Liver (tissue), 7 donors: ENCODE measurements at regions not wholly inside any gene's neighbourhood (a gene's known extent, or its start where the extent isn't known, plus 50 kb on each side); places are given as distances from the start of the nearest gene placed in this dataset.

Experiments
- DNase-seq: peaks from one replicate; pipeline ENCODE4 v3.0.0-alpha.2; 2017; ENCODE audit warnings: low spot score
- H3K27ac ChIP-seq, 2 donors: one replicate each; pipeline ENCODE4 v1.7.0; 2013; ENCODE audit warnings: inconsistent platforms in 2 of 2, low read length in 2 of 2, control low read depth in 1 of 2, low read depth in 1 of 2, mild to moderate bottlenecking in 1 of 2
- H3K27me3 ChIP-seq, 4 donors: one replicate each; pipeline versions ENCODE4 v1.6.1 to v1.7.0; 2013; ENCODE audit warnings: low read length in 3 of 4, inconsistent platforms in 1 of 4, mild to moderate bottlenecking in 1 of 4, moderate library complexity in 1 of 4; ENCODE audit not compliant: control insufficient read depth in 4 of 4, insufficient read depth in 4 of 4
- H3K36me3 ChIP-seq, 4 donors: one replicate each; pipeline versions ENCODE4 v1.6.1 to v1.7.0; 2013; ENCODE audit warnings: low read length in 3 of 4, mild to moderate bottlenecking in 3 of 4, low read depth in 1 of 4, moderate library complexity in 1 of 4; ENCODE audit not compliant: control insufficient read depth in 4 of 4, insufficient read depth in 3 of 4
- H3K4me1 ChIP-seq, 4 donors: one replicate each; pipeline versions ENCODE4 v1.6.1 to v1.7.0; 2013; ENCODE audit warnings: low read length in 3 of 4, mild to moderate bottlenecking in 3 of 4, moderate library complexity in 1 of 4; ENCODE audit not compliant: control insufficient read depth in 4 of 4, insufficient read depth in 4 of 4
- H3K4me3 ChIP-seq, 3 donors: one replicate each; pipeline versions ENCODE4 v1.6.1 to v1.7.0; 2013; ENCODE audit warnings: low read length in 3 of 3, control low read depth in 1 of 3, low read depth in 1 of 3, mild to moderate bottlenecking in 1 of 3
- H3K9ac ChIP-seq, 2 donors: one replicate each; pipeline ENCODE4 v1.7.0; 2013; ENCODE audit warnings: low read length in 2 of 2, mild to moderate bottlenecking in 2 of 2, moderate library complexity in 2 of 2, control low read depth in 1 of 2, low read depth in 1 of 2
- H3K9me3 ChIP-seq, 4 donors: one replicate each; pipeline versions ENCODE4 v1.6.1 to v1.7.0; 2013; ENCODE audit warnings: low read length in 3 of 4; ENCODE audit not compliant: control insufficient read depth in 4 of 4
- EGR1 ChIP-seq, 2 donors: IDR thresholded peaks; 2 replicates each; pipeline ENCODE4 v1.6.1; 2016 to 2018; ENCODE audit warnings: antibody characterized with exemption in 2 of 2, low read depth in 2 of 2
- FOXA1 ChIP-seq: IDR thresholded peaks from 2 replicates; pipeline ENCODE4 v1.6.1; 2016; ENCODE audit warnings: antibody characterized with exemption
- FOXA2 ChIP-seq: IDR thresholded peaks from 2 replicates; pipeline ENCODE4 v1.6.1; 2016; ENCODE audit warnings: antibody characterized with exemption
- GABPA ChIP-seq, 2 donors: IDR thresholded peaks in 1 of 2; conservative IDR thresholded peaks in 1 of 2; 2 replicates each; pipeline ENCODE4 v1.6.1; 2016; ENCODE audit warnings: antibody characterized with exemption in 2 of 2, mild to moderate bottlenecking in 1 of 2, moderate library complexity in 1 of 2
- HNF4A ChIP-seq, 2 donors: conservative IDR thresholded peaks; 2 replicates each; pipeline ENCODE4 v1.6.1; 2016; ENCODE audit warnings: antibody characterized with exemption in 2 of 2, mild to moderate bottlenecking in 2 of 2
- HNF4G ChIP-seq: IDR thresholded peaks from 2 replicates; pipeline ENCODE4 v1.6.1; 2016; ENCODE audit warnings: antibody characterized with exemption
- JUND ChIP-seq, 2 donors: IDR thresholded peaks; 2 replicates each; pipeline ENCODE4 v1.6.1; 2016; ENCODE audit warnings: antibody characterized with exemption in 2 of 2
- RAD21 ChIP-seq, 2 donors: IDR thresholded peaks; 2 replicates each; pipeline ENCODE4 v1.6.1; 2016; ENCODE audit warnings: antibody characterized with exemption in 2 of 2, mild to moderate bottlenecking in 2 of 2
- RXRA ChIP-seq, 2 donors: IDR thresholded peaks; 2 replicates each; pipeline ENCODE4 v1.6.1; 2017 to 2018; ENCODE audit warnings: antibody characterized with exemption in 2 of 2, mild to moderate bottlenecking in 1 of 2
- SP1 ChIP-seq: IDR thresholded peaks from 2 replicates; pipeline ENCODE4 v1.6.1; 2018; ENCODE audit warnings: antibody characterized with exemption, mild to moderate bottlenecking
- TAF1 ChIP-seq: conservative IDR thresholded peaks from 2 replicates; pipeline ENCODE4 v1.6.1; 2016; ENCODE audit warnings: antibody characterized with exemption, mild to moderate bottlenecking
- YY1 ChIP-seq: IDR thresholded peaks from 2 replicates; pipeline ENCODE4 v1.6.1; 2016; ENCODE audit warnings: antibody characterized with exemption, mild to moderate bottlenecking
- WGBS: extraction: QIAGEN DNeasy Blood & Tissue Kit; methylation state at CpG from one replicate; pipeline ENCODE4 v1.1.7; 2013; 5-methylcytosine and 5-hydroxymethylcytosine counted together
- TF ChIP-seq, protein P1 (sequence below): IDR thresholded peaks from 2 replicates; pipeline ENCODE4 v1.6.1; 2016; ENCODE audit warnings: antibody characterized with exemption
- TF ChIP-seq, protein P2 (sequence below): IDR thresholded peaks from 2 replicates; pipeline ENCODE4 v1.6.1; 2016; ENCODE audit warnings: antibody characterized with exemption
- TF ChIP-seq, protein P3 (sequence below): IDR thresholded peaks from 2 replicates; pipeline ENCODE4 v1.6.1; 2016; ENCODE audit warnings: antibody characterized with exemption, mild to moderate bottlenecking
- TF ChIP-seq, protein P4 (sequence below): IDR thresholded peaks from 2 replicates; pipeline ENCODE4 v1.6.1; 2016; ENCODE audit warnings: antibody characterized with exemption
- donor health status: healthy.
- donor health status: healthy.
- donor health status: healthy.
- donor health status: healthy.

DNA sequence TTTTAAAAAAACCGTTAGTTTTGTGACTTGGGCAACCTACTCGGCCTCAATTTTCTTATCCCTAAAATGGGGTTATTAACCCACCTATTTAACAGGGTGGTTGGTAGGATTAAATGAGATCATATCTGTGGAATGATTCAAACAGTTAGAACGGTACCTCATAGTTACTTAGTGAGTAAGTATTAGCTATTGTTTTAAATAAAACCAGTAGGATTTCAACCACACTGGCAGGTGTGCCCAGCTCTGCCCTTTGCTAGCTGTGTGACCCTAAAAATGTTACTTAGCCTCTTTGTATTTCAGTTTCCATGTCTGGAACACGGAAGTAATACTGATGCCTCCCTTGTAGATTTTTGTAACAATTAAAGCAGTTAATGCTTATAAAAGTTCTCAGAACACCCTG lies 225.8 kb upstream of the SPRY1 start:
- Histone ChIP-seq H3K9ac (no peak overlapping the region), H3K4me1 (no peaks in the 10 kb centered on the region), H3K36me3 (peaks cover 0 to 3% (median 0%) of the 10 kb centered on the region in 4 donors), H3K27ac (no peak overlapping the region), H3K9me3 (no peaks in the 10 kb centered on the region), H3K4me3 (no peak overlapping the region), H3K27me3 (no peaks in the 10 kb centered on the region)
- WGBS = 94% methylated on average over 4 of the region's 4 CpGs
- no peak for DNase-seq
- TF ChIP-seq FOXA2 = no peak
- no peak for TF ChIP-seq JUND (IDR thresholded peaks at IDR 0.05)
- TF ChIP-seq, protein P1, sequence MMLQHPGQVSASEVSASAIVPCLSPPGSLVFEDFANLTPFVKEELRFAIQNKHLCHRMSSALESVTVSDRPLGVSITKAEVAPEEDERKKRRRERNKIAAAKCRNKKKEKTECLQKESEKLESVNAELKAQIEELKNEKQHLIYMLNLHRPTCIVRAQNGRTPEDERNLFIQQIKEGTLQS = no peak
- TF ChIP-seq GABPA (IDR thresholded peaks at IDR 0.05 in 1 of 2, conservative IDR thresholded peaks at IDR 0.05 in 1 of 2) = no peak
- TF ChIP-seq, protein P2, sequence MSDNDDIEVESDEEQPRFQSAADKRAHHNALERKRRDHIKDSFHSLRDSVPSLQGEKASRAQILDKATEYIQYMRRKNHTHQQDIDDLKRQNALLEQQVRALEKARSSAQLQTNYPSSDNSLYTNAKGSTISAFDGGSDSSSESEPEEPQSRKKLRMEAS = no peak
- no peak for TF ChIP-seq RXRA (IDR thresholded peaks at IDR 0.05)
- TF ChIP-seq, protein P3, sequence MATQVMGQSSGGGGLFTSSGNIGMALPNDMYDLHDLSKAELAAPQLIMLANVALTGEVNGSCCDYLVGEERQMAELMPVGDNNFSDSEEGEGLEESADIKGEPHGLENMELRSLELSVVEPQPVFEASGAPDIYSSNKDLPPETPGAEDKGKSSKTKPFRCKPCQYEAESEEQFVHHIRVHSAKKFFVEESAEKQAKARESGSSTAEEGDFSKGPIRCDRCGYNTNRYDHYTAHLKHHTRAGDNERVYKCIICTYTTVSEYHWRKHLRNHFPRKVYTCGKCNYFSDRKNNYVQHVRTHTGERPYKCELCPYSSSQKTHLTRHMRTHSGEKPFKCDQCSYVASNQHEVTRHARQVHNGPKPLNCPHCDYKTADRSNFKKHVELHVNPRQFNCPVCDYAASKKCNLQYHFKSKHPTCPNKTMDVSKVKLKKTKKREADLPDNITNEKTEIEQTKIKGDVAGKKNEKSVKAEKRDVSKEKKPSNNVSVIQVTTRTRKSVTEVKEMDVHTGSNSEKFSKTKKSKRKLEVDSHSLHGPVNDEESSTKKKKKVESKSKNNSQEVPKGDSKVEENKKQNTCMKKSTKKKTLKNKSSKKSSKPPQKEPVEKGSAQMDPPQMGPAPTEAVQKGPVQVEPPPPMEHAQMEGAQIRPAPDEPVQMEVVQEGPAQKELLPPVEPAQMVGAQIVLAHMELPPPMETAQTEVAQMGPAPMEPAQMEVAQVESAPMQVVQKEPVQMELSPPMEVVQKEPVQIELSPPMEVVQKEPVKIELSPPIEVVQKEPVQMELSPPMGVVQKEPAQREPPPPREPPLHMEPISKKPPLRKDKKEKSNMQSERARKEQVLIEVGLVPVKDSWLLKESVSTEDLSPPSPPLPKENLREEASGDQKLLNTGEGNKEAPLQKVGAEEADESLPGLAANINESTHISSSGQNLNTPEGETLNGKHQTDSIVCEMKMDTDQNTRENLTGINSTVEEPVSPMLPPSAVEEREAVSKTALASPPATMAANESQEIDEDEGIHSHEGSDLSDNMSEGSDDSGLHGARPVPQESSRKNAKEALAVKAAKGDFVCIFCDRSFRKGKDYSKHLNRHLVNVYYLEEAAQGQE = no peak
- no peak for TF ChIP-seq TAF1
- no peak for TF ChIP-seq HNF4G
- TF ChIP-seq HNF4A (conservative IDR thresholded peaks at IDR 0.05) = no peak
- no peak for TF ChIP-seq SP1
- TF ChIP-seq YY1 = no peak
- TF ChIP-seq FOXA1 = no peak
- TF ChIP-seq EGR1 (IDR thresholded peaks at IDR 0.05; ENCODE audit: low read depth in 2 of 2) = no peak
- TF ChIP-seq, protein P4, sequence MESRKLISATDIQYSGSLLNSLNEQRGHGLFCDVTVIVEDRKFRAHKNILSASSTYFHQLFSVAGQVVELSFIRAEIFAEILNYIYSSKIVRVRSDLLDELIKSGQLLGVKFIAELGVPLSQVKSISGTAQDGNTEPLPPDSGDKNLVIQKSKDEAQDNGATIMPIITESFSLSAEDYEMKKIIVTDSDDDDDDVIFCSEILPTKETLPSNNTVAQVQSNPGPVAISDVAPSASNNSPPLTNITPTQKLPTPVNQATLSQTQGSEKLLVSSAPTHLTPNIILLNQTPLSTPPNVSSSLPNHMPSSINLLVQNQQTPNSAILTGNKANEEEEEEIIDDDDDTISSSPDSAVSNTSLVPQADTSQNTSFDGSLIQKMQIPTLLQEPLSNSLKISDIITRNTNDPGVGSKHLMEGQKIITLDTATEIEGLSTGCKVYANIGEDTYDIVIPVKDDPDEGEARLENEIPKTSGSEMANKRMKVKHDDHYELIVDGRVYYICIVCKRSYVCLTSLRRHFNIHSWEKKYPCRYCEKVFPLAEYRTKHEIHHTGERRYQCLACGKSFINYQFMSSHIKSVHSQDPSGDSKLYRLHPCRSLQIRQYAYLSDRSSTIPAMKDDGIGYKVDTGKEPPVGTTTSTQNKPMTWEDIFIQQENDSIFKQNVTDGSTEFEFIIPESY = no peak

DNA sequence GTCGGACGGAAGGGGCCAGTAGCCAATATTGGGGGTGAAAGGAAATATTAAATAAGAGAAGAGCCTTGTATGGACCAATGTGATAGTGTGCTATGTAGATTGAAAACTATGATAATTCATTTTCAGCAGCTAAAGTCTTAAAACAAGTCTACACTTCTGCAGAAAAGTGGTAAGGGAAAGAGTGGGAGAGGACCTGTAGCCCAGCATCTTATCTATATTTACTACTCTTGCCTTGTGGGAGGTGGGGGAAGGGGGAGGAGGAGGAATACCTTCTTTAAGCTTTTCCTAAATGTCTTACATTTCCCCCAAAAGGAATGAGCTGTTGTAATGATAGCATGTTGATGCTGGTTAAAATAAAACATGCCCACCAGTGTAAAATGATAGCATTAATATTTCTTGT lies 220.0 kb upstream of the SPRY1 start:
- no peak for DNase-seq
- no peaks in the 10 kb centered on the region for H3K9me3 ChIP-seq
- no peaks in the 10 kb centered on the region for H3K4me1 ChIP-seq
- 48% methylated on average over 2 of the region's 2 CpGs for WGBS
- no peak overlapping the region for H3K4me3 ChIP-seq
- H3K9ac ChIP-seq = no peak overlapping the region
- no peak overlapping the region for H3K27ac ChIP-seq
- peaks cover 0 to 3% (median 0%) of the 10 kb centered on the region in 4 donors for H3K36me3 ChIP-seq
- TF ChIP-seq, protein P3 = no peak
- TF ChIP-seq TAF1 = no peak
- TF ChIP-seq, protein P2 = no peak
- TF ChIP-seq RAD21 (IDR thresholded peaks at IDR 0.05) = no peak
- TF ChIP-seq, protein P1 = no peak
- no peaks in the 10 kb centered on the region for H3K27me3 ChIP-seq
